Activated CD8-positive, alpha-beta T cell treated with anti-CD3 and anti-CD28 coated beads for 36 hours (primary cell): ENCODE measurements at regions not wholly inside any gene's neighbourhood (a gene's known extent, or its start where the extent isn't known, plus 50 kb on each side); places are given as distances from the start of the nearest gene placed in this dataset.

Experiments
- ATAC-seq: fragments of 200-7000 bp; cut with Tn5 transposase; one replicate; pipeline ENCODE4 v1.10.0; 2021; ENCODE audit warnings: mild to moderate bottlenecking, moderate library complexity
- CTCF ChIA-PET: fragments of 350-600 bp; sonication (Branson Sonifier 250); formaldehyde crosslinking; loops from one replicate; lab custom pipeline; 2021; ENCODE audit warnings: antibody characterized with exemption; lab: Charles Lee
- POLR2A ChIA-PET: fragments of 350-600 bp; sonication (Branson Sonifier 250); formaldehyde crosslinking; loops from one replicate; lab custom pipeline; 2021; ENCODE audit warnings: antibody characterized with exemption; lab: Charles Lee
- DNase-seq: peaks from one replicate; pipeline ENCODE4 v3.0.0-alpha.2; 2020
- H3K27ac Mint-ChIP-seq: one replicate; pipeline ENCODE4 v1.8.0; 2021; ENCODE audit warnings: mild to moderate bottlenecking, mixed read lengths
- H3K27me3 Mint-ChIP-seq: one replicate; pipeline ENCODE4 v1.8.0; 2021; ENCODE audit warnings: mixed read lengths
- H3K36me3 Mint-ChIP-seq: one replicate; pipeline ENCODE4 v1.8.0; 2021; ENCODE audit warnings: low read depth, mixed read lengths
- H3K4me1 Mint-ChIP-seq: one replicate; pipeline ENCODE4 v1.8.0; 2021; ENCODE audit warnings: low read depth, mixed read lengths
- H3K4me3 Mint-ChIP-seq: one replicate; pipeline ENCODE4 v1.8.0; 2021; ENCODE audit warnings: mild to moderate bottlenecking, moderate library complexity, mixed read lengths
- H3K9me3 Mint-ChIP-seq: one replicate; pipeline ENCODE4 v1.8.0; 2021; ENCODE audit warnings: mixed read lengths
- CTCF ChIP-seq: fragments of 200-600 bp; IDR thresholded peaks from one replicate; pipeline ENCODE4 v1.8.0; 2022; ENCODE audit warnings: antibody characterized with exemption, mild to moderate bottlenecking
- intact Hi-C: fragments of 100-400 bp; cut with micrococcal nuclease; formaldehyde crosslinking; loops from one replicate; pipeline ENCODE4 v1.10.0; 2022

- no peak for ATAC-seq
- POLR2A ChIA-PET = no interaction called here
- CTCF ChIA-PET = no interaction called here
- intact Hi-C loops = no loop called here
- no peak for TF ChIP-seq CTCF
- no peak overlapping the region for H3K4me3 Mint-ChIP-seq
- H3K9me3 Mint-ChIP-seq = peaks cover 9% of the 10 kb centered on the region
- H3K4me1 Mint-ChIP-seq = no peaks in the 10 kb centered on the region
- no peaks in the 10 kb centered on the region for H3K36me3 Mint-ChIP-seq
- no peak for DNase-seq
- H3K27me3 Mint-ChIP-seq = no peaks in the 10 kb centered on the region
- H3K27ac Mint-ChIP-seq = no peak overlapping the region
These were observed 739.3 kb downstream of the ADGRL2 start for GRCh38 chr1:82540006-82540405.

- intact Hi-C loops = no loop called here
- Mint-ChIP-seq H3K4me1 (no peaks in the 10 kb centered on the region), H3K4me3 (no peak overlapping the region), H3K27me3 (no peaks in the 10 kb centered on the region), H3K27ac (no peak overlapping the region), H3K36me3 (no peaks in the 10 kb centered on the region), H3K9me3 (peaks cover 5% of the 10 kb centered on the region)
- POLR2A ChIA-PET = no interaction called here
- CTCF ChIA-PET = no interaction called here
- no peak for TF ChIP-seq CTCF
- no peak for DNase-seq
- ATAC-seq = no peak
These were observed 738.1 kb downstream of the ADGRL2 start for GRCh38 chr1:82538876-82539275.

GRCh38 chr1:82534996-82535395 is 734.3 kb downstream of the ADGRL2 start:
- ATAC-seq (no peak), DNase-seq (no peak)
- POLR2A ChIA-PET = no interaction called here
- H3K4me1 Mint-ChIP-seq = no peaks in the 10 kb centered on the region
- H3K4me3 Mint-ChIP-seq = no peak overlapping the region
- TF ChIP-seq CTCF = no peak
- H3K36me3 Mint-ChIP-seq = no peaks in the 10 kb centered on the region
- peaks cover 2% of the 10 kb centered on the region for H3K9me3 Mint-ChIP-seq
- no peak overlapping the region for H3K27ac Mint-ChIP-seq
- intact Hi-C loops = no loop called here
- H3K27me3 Mint-ChIP-seq = no peaks in the 10 kb centered on the region
- CTCF ChIA-PET = no interaction called here

GRCh38 chr1:82525378-82525777 is 724.6 kb downstream of the ADGRL2 start:
- Mint-ChIP-seq H3K27me3 (no peaks in the 10 kb centered on the region), H3K27ac (no peak overlapping the region), H3K9me3 (no peaks in the 10 kb centered on the region), H3K4me3 (no peak overlapping the region), H3K4me1 (no peaks in the 10 kb centered on the region), H3K36me3 (no peaks in the 10 kb centered on the region)
- DNase-seq (no peak), ATAC-seq (no peak)
- TF ChIP-seq CTCF = no peak
- intact Hi-C loops = no loop called here
- CTCF ChIA-PET = no interaction called here
- POLR2A ChIA-PET = no interaction called here

GRCh38 chr1:82520611-82521010 is 719.9 kb downstream of the ADGRL2 start:
- DNase-seq (no peak), ATAC-seq (no peak)
- no peaks in the 10 kb centered on the region for H3K36me3 Mint-ChIP-seq
- H3K4me3 Mint-ChIP-seq = no peak overlapping the region
- H3K27ac Mint-ChIP-seq = no peak overlapping the region
- H3K4me1 Mint-ChIP-seq = no peaks in the 10 kb centered on the region
- CTCF ChIA-PET = no interaction called here
- no peaks in the 10 kb centered on the region for H3K9me3 Mint-ChIP-seq
- no peaks in the 10 kb centered on the region for H3K27me3 Mint-ChIP-seq
- TF ChIP-seq CTCF = no peak
- intact Hi-C loops = no loop called here
- POLR2A ChIA-PET = no interaction called here
